GM12873 (cell line): ENCODE measurements at regions not wholly inside any gene's neighbourhood (a gene's known extent, or its start where the extent isn't known, plus 50 kb on each side); places are given as distances from the start of the nearest gene placed in this dataset.

Experiments used
- TF ChIP-seq, protein P1 (sequence below): IDR thresholded peaks from 2 replicates; pipeline ENCODE4 v1.5.1; 2012; ENCODE audit warnings: low read depth, mild to moderate bottlenecking, moderate library complexity, low read length, control low read depth; ENCODE audit not compliant: insufficient read depth; ENCODE audit errors: missing control alignments

DNA sequence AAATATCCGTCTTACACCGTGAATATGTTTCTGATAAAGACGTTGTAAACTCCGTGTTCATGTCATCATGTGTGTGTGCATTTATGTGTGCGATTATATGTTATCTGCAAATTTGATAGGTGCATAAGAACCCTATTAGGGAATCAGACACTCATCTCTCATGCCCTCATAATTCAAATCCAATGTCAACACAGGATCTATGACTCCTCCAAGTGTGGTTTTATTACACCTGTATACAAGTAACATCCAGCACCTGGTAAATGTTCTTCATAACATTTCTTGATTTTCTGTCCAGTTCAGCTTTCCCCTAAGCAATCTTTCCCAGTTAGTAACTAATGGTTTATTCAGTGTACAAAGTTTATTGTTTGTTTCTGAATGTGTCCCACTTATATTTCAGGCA is 681.9 kb downstream of the CDH11 start:
- TF ChIP-seq, protein P1, sequence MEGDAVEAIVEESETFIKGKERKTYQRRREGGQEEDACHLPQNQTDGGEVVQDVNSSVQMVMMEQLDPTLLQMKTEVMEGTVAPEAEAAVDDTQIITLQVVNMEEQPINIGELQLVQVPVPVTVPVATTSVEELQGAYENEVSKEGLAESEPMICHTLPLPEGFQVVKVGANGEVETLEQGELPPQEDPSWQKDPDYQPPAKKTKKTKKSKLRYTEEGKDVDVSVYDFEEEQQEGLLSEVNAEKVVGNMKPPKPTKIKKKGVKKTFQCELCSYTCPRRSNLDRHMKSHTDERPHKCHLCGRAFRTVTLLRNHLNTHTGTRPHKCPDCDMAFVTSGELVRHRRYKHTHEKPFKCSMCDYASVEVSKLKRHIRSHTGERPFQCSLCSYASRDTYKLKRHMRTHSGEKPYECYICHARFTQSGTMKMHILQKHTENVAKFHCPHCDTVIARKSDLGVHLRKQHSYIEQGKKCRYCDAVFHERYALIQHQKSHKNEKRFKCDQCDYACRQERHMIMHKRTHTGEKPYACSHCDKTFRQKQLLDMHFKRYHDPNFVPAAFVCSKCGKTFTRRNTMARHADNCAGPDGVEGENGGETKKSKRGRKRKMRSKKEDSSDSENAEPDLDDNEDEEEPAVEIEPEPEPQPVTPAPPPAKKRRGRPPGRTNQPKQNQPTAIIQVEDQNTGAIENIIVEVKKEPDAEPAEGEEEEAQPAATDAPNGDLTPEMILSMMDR = no peak

GRCh38 chr16:64437706-64438324 is 684.0 kb downstream of the CDH11 start:
- TF ChIP-seq, protein P1 = no peak

GRCh38 chr16:64434526-64435069 is 687.3 kb downstream of the CDH11 start:
- TF ChIP-seq, protein P1 = no peak

- TF ChIP-seq, protein P1 = no peak
Observed at GRCh38 chr16:64428463-64429113, 693.3 kb downstream of the CDH11 start.

GRCh38 chr16:64426131-64426666 is 695.7 kb downstream of the CDH11 start:
- TF ChIP-seq, protein P1 = no peak

GRCh38 chr16:64425381-64425780 is 696.5 kb downstream of the CDH11 start:
- TF ChIP-seq, protein P1 = no peak

DNA sequence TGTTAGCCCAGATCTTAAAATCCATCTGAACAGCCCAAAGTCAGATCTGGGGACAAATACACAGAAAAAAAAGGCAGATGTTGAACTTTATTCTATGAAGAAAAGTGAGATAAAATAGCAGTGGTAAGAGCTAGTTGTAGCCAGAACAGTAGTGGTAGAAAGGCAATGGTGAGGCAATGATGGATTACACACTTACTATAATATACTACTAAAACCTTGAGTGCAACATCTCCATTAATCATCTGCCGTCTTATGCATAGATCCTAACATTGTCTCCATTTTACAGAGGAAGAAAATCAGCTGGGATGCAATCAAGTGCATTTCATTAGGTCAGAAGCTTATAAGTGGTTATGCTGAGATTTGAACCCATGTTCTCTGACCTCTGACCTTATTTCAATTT is 699.6 kb downstream of the CDH11 start:
- TF ChIP-seq, protein P1 = no peak
